Activated B cell treated with CpG ODN at 0.5 μM for 24 hours (primary cell): ENCODE measurements at regions not wholly inside any gene's neighbourhood (a gene's known extent, or its start where the extent isn't known, plus 50 kb on each side); places are given as distances from the start of the nearest gene placed in this dataset.
"Not testable (repeated sequence)": the region's sequence is repeated elsewhere in the genome, so short reads cannot be mapped to it uniquely, and the experiment has no call there.

Experiments used
- ATAC-seq: fragments of 200-7000 bp; cut with Tn5 transposase; one replicate; pipeline ENCODE4 v1.10.0; 2021; ENCODE audit warnings: low read depth, mild to moderate bottlenecking, moderate library complexity
- CTCF ChIA-PET: fragments of 350-600 bp; sonication (Branson Sonifier 250); formaldehyde crosslinking; loops from one replicate; lab custom pipeline; 2021; ENCODE audit warnings: antibody characterized with exemption; lab: Charles Lee
- POLR2A ChIA-PET: fragments of 350-600 bp; sonication (Branson Sonifier 250); formaldehyde crosslinking; loops from one replicate; lab custom pipeline; 2021; ENCODE audit warnings: antibody characterized with exemption; lab: Charles Lee
- DNase-seq: peaks from one replicate; pipeline ENCODE4 v3.0.0; 2022
- H3K27ac Mint-ChIP-seq: one replicate; pipeline ENCODE4 v1.8.0; 2020; ENCODE audit warnings: mixed read lengths
- H3K27me3 Mint-ChIP-seq: one replicate; pipeline ENCODE4 v1.8.0; 2021; ENCODE audit warnings: mixed read lengths
- H3K36me3 Mint-ChIP-seq: one replicate; pipeline ENCODE4 v1.8.0; 2021; ENCODE audit warnings: low read depth, mixed read lengths
- H3K4me1 Mint-ChIP-seq: one replicate; pipeline ENCODE4 v1.8.0; 2021; ENCODE audit warnings: mixed read lengths
- H3K4me3 Mint-ChIP-seq: one replicate; pipeline ENCODE4 v1.8.0; 2020; ENCODE audit warnings: mild to moderate bottlenecking, mixed read lengths
- H3K9me3 Mint-ChIP-seq: one replicate; pipeline ENCODE4 v1.8.0; 2020; ENCODE audit warnings: mixed read lengths
- intact Hi-C: fragments of 100-400 bp; cut with micrococcal nuclease; formaldehyde crosslinking; loops from one replicate; pipeline ENCODE4 v1.15.1; 2024
- TF ChIP-seq, protein P1 (sequence below): fragments of 200-600 bp; IDR thresholded peaks from one replicate; pipeline ENCODE4 v1.8.0; 2022; ENCODE audit warnings: antibody characterized with exemption, mild to moderate bottlenecking

- peaks cover 3% of the 10 kb centered on the region for H3K9me3 Mint-ChIP-seq
- H3K27me3 Mint-ChIP-seq, result no peaks in the 10 kb centered on the region
- H3K4me1 Mint-ChIP-seq, result no peaks in the 10 kb centered on the region
- TF ChIP-seq, protein P1, sequence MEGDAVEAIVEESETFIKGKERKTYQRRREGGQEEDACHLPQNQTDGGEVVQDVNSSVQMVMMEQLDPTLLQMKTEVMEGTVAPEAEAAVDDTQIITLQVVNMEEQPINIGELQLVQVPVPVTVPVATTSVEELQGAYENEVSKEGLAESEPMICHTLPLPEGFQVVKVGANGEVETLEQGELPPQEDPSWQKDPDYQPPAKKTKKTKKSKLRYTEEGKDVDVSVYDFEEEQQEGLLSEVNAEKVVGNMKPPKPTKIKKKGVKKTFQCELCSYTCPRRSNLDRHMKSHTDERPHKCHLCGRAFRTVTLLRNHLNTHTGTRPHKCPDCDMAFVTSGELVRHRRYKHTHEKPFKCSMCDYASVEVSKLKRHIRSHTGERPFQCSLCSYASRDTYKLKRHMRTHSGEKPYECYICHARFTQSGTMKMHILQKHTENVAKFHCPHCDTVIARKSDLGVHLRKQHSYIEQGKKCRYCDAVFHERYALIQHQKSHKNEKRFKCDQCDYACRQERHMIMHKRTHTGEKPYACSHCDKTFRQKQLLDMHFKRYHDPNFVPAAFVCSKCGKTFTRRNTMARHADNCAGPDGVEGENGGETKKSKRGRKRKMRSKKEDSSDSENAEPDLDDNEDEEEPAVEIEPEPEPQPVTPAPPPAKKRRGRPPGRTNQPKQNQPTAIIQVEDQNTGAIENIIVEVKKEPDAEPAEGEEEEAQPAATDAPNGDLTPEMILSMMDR, result no peak
- DNase-seq (no peak), ATAC-seq (no peak)
- ChIA-PET CTCF (no interaction called here), POLR2A (no interaction called here)
- no peak overlapping the region for H3K27ac Mint-ChIP-seq
- no peaks in the 10 kb centered on the region for H3K36me3 Mint-ChIP-seq
- intact Hi-C loops, result no loop called here
- no peak overlapping the region for H3K4me3 Mint-ChIP-seq
Measured at GRCh38 chr4:64642936-64643335, 233.7 kb upstream of the TECRL start.

- H3K27me3 Mint-ChIP-seq, intact Hi-C loops, POLR2A ChIA-PET, H3K4me3 Mint-ChIP-seq, H3K36me3 Mint-ChIP-seq, H3K9me3 Mint-ChIP-seq, ATAC-seq, H3K27ac Mint-ChIP-seq, H3K4me1 Mint-ChIP-seq, DNase-seq, CTCF ChIA-PET: not testable (repeated sequence)
Measured at GRCh38 chr4:64640402-64640801, 231.2 kb upstream of the TECRL start.

- Mint-ChIP-seq H3K36me3 (no peaks in the 10 kb centered on the region), H3K27ac (no peak overlapping the region), H3K4me3 (no peak overlapping the region), H3K4me1 (no peaks in the 10 kb centered on the region), H3K9me3 (peaks cover 8% of the 10 kb centered on the region), H3K27me3 (no peaks in the 10 kb centered on the region)
- ChIA-PET POLR2A (no interaction called here), CTCF (no interaction called here)
- DNase-seq, result no peak
- TF ChIP-seq, protein P1, result no peak
- ATAC-seq, result no peak
- intact Hi-C loops, result no loop called here
Measured at GRCh38 chr4:64625438-64625837, 216.2 kb upstream of the TECRL start.

DNA sequence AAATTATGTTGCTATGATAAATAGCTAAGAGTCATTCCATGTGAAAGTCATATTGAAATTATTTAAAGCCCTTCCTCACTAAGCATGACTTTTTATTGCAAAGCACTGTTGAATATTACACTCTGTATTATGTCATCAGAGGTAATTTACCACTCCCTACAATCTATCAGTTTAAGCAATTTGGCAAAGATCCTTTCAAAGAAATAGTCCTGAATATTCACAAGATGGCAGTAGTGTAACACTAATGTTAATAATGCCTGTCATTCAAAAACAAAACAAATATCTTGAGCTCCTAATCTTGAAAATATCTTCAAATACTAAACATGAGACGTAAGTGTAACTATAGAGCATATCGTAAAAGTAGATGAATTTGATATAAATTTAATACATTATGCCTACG lies 208.6 kb upstream of the TECRL start:
- CTCF ChIA-PET, result no interaction called here
- no peak for DNase-seq
- Mint-ChIP-seq H3K4me3 (no peak overlapping the region), H3K9me3 (no peaks in the 10 kb centered on the region), H3K4me1 (no peaks in the 10 kb centered on the region), H3K27me3 (no peaks in the 10 kb centered on the region), H3K27ac (no peak overlapping the region), H3K36me3 (no peaks in the 10 kb centered on the region)
- TF ChIP-seq, protein P1, result no peak
- POLR2A ChIA-PET, result no interaction called here
- intact Hi-C loops, result no loop called here
- no peak for ATAC-seq

DNA sequence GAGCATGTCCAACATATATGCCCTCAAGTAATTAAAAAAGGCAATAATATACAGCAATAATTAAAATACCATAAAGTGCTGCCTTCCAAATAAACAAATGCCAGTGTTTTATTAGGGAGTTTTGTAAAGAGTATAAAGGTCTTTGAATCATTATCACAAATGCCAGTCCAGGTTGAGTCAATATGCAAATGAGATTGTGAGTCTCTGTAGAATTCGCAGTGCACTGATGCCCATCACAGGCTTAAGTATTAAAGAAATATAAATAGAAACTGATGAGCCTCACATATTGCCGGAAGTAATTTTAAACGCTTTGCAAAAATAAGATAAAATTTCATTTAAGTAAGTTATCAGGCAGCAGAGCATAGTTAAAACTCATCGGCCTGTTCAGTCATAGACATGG lies 205.0 kb upstream of the TECRL start:
- ChIA-PET CTCF (no interaction called here), POLR2A (no interaction called here)
- Mint-ChIP-seq H3K27me3 (no peaks in the 10 kb centered on the region), H3K27ac (no peak overlapping the region), H3K36me3 (no peaks in the 10 kb centered on the region), H3K4me3 (no peak overlapping the region), H3K9me3 (no peaks in the 10 kb centered on the region), H3K4me1 (no peaks in the 10 kb centered on the region)
- intact Hi-C loops, result no loop called here
- ATAC-seq (no peak), DNase-seq (no peak)
- TF ChIP-seq, protein P1, result no peak

GRCh38 chr4:64613046-64613445 lies 203.8 kb upstream of the TECRL start:
- no peak for ATAC-seq
- CTCF ChIA-PET, result no interaction called here
- Mint-ChIP-seq H3K9me3 (no peaks in the 10 kb centered on the region), H3K36me3 (no peaks in the 10 kb centered on the region), H3K4me1 (no peaks in the 10 kb centered on the region), H3K4me3 (no peak overlapping the region), H3K27ac (no peak overlapping the region), H3K27me3 (no peaks in the 10 kb centered on the region)
- POLR2A ChIA-PET, result no interaction called here
- DNase-seq, result no peak
- TF ChIP-seq, protein P1, result no peak
- intact Hi-C loops, result no loop called here
